Naive thymus-derived CD4-positive, alpha-beta T cell (primary cell): ENCODE measurements at regions not wholly inside any gene's neighbourhood (a gene's known extent, or its start where the extent isn't known, plus 50 kb on each side); places are given as distances from the start of the nearest gene placed in this dataset.

Experiments
- ATAC-seq: fragments of 150-1000 bp; cut with Tn5 transposase; 2 replicates; pipeline ENCODE4 v1.10.0; 2021; ENCODE audit warnings: mild to moderate bottlenecking, moderate library complexity
- CTCF ChIA-PET: fragments of 350-600 bp; sonication (Branson Sonifier 250); formaldehyde crosslinking; loops from one replicate; lab custom pipeline; 2021; ENCODE audit warnings: antibody characterized with exemption; lab: Charles Lee
- POLR2A ChIA-PET: fragments of 350-600 bp; sonication (Branson Sonifier 250); formaldehyde crosslinking; loops from one replicate; lab custom pipeline; 2021; ENCODE audit warnings: antibody characterized with exemption, inconsistent platforms; lab: Charles Lee
- DNase-seq, 9 donors: peaks; one replicate each; pipeline versions ENCODE4 v3.0.0 to v3.0.0-alpha.2; 2020 to 2022; ENCODE audit warnings: mixed read lengths in 1 of 9
- H3K27ac ChIP-seq: one replicate; pipeline ENCODE4 v1.7.0; 2013; ENCODE audit warnings: mild to moderate bottlenecking, low read depth, low read length, moderate library complexity
- H3K27me3 ChIP-seq, 2 donors: one replicate each; pipeline ENCODE4 v1.7.0; 2013; ENCODE audit warnings: low read length in 2 of 2, mild to moderate bottlenecking in 2 of 2, moderate library complexity in 2 of 2; ENCODE audit not compliant: control insufficient read depth in 2 of 2, insufficient read depth in 2 of 2
- H3K36me3 ChIP-seq, 3 experiments: 1 replicate in 2 of 3; 2 replicates in 1 of 3; pipeline ENCODE4 v1.7.0; 2013; ENCODE audit warnings: low read length in 3 of 3, mild to moderate bottlenecking in 3 of 3, moderate library complexity in 1 of 3; ENCODE audit not compliant: insufficient read depth in 3 of 3, control insufficient read depth in 2 of 3
- H3K4me1 ChIP-seq, 2 donors: one replicate each; pipeline ENCODE4 v1.7.0; 2013; ENCODE audit warnings: low read length in 2 of 2, mild to moderate bottlenecking in 2 of 2, moderate library complexity in 1 of 2; ENCODE audit not compliant: control insufficient read depth in 2 of 2, insufficient read depth in 2 of 2
- H3K4me3 ChIP-seq: 2 replicates; pipeline ENCODE4 v1.7.0; 2013; ENCODE audit warnings: mild to moderate bottlenecking, low read length
- H3K9me3 ChIP-seq, 3 experiments: 1 replicate in 2 of 3; 2 replicates in 1 of 3; pipeline ENCODE4 v1.7.0; 2013; ENCODE audit warnings: low read length in 3 of 3; ENCODE audit not compliant: control insufficient read depth in 2 of 3
- H3K27ac Mint-ChIP-seq, 9 donors: one replicate each; pipeline ENCODE4 v1.8.0; 2020 to 2022; ENCODE audit warnings: mixed read lengths in 9 of 9, mild to moderate bottlenecking in 8 of 9, moderate library complexity in 5 of 9, inconsistent platforms in 2 of 9
- H3K27me3 Mint-ChIP-seq, 5 donors: one replicate each; pipeline ENCODE4 v1.8.0; 2021 to 2022; ENCODE audit warnings: mixed read lengths in 5 of 5, mild to moderate bottlenecking in 1 of 5
- H3K36me3 Mint-ChIP-seq, 5 donors: one replicate each; pipeline ENCODE4 v1.8.0; 2020 to 2022; ENCODE audit warnings: mixed read lengths in 5 of 5, mild to moderate bottlenecking in 3 of 5, inconsistent platforms in 1 of 5
- H3K4me1 Mint-ChIP-seq, 7 donors: one replicate each; pipeline ENCODE4 v1.8.0; 2020 to 2022; ENCODE audit warnings: mixed read lengths in 7 of 7, mild to moderate bottlenecking in 3 of 7, inconsistent platforms in 1 of 7
- H3K4me3 Mint-ChIP-seq, 10 donors: one replicate each; pipeline ENCODE4 v1.8.0; 2020 to 2022; ENCODE audit warnings: mild to moderate bottlenecking in 10 of 10, mixed read lengths in 10 of 10, moderate library complexity in 6 of 10, inconsistent platforms in 2 of 10
- H3K9me3 Mint-ChIP-seq, 11 donors: one replicate each; pipeline ENCODE4 v1.8.0; 2020 to 2022; ENCODE audit warnings: mixed read lengths in 11 of 11, mild to moderate bottlenecking in 4 of 11, inconsistent platforms in 1 of 11, moderate library complexity in 1 of 11
- intact Hi-C, 2 donors: fragments of 100-400 bp; cut with micrococcal nuclease; formaldehyde crosslinking; loops; one replicate each; pipeline ENCODE4 v1.15.1; 2023

DNA sequence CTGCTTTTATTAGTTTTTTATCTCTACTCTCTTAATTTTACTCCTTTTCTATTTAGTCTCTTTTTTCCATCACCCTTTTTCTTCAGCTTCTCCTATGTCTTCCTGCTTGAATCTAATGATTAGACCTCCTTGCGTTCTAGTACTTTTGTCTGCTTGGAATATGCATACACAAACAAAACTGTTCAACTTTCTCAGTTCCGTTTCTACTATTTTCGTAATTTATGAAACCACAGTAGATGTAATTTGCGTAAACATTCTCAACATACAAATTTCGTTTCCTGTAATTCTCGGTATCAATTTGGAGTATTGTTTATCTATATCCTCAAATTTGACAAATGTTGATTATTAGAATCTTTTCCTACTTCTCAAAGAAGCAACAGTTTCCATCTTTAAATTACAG lies 772.5 kb downstream of the USP25 start:
- Histone ChIP-seq H3K27ac (no peak overlapping the region), H3K9me3 (no peaks in the 10 kb centered on the region), H3K4me3 (no peak overlapping the region), H3K36me3 (no peaks in the 10 kb centered on the region), H3K27me3 (no peaks in the 10 kb centered on the region), H3K4me1 (no peaks in the 10 kb centered on the region)
- Mint-ChIP-seq H3K4me3 (no peak overlapping the region), H3K36me3 (no peaks in the 10 kb centered on the region), H3K4me1 (no peaks in the 10 kb centered on the region), H3K27me3 (no peaks in the 10 kb centered on the region), H3K27ac (no peak overlapping the region), H3K9me3 (peaks cover 0 to 20% (median 2%) of the 10 kb centered on the region in 11 donors)
- ChIA-PET POLR2A (no interaction called here), CTCF (no interaction called here)
- ATAC-seq (no peak), DNase-seq (no peak)
- intact Hi-C loops, result no loop called here

DNA sequence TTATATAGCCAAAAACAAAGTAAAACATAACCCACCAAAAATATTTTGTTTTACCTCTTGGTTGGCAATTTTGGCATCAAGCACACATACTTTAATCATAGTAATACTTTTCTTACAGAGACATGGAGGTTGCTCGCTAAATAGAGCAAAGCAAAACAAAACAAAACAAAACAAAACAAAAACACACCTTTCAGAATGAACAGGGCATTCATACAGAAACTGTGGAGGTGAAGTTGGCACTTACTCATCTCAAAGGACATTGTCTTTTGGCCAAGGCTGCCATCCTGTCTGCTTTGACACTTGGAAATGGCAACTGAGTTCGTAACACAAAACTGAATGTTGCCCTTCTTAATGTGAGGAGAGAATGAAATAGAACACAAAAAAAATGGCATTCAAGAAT lies 773.1 kb downstream of the USP25 start:
- Mint-ChIP-seq H3K27ac (no peak overlapping the region), H3K4me1 (no peaks in the 10 kb centered on the region), H3K27me3 (no peaks in the 10 kb centered on the region), H3K36me3 (no peaks in the 10 kb centered on the region), H3K4me3 (no peak overlapping the region), H3K9me3 (peaks cover 0 to 25% (median 2%) of the 10 kb centered on the region in 11 donors)
- intact Hi-C loops, result no loop called here
- ATAC-seq, result no peak
- H3K4me3 ChIP-seq, result no peak overlapping the region
- H3K27me3 ChIP-seq, result no peaks in the 10 kb centered on the region
- POLR2A ChIA-PET, result no interaction called here
- DNase-seq, result no peak
- no peaks in the 10 kb centered on the region for H3K4me1 ChIP-seq
- no peaks in the 10 kb centered on the region for H3K9me3 ChIP-seq
- CTCF ChIA-PET, result no interaction called here
- H3K27ac ChIP-seq, result no peak overlapping the region
- no peaks in the 10 kb centered on the region for H3K36me3 ChIP-seq

DNA sequence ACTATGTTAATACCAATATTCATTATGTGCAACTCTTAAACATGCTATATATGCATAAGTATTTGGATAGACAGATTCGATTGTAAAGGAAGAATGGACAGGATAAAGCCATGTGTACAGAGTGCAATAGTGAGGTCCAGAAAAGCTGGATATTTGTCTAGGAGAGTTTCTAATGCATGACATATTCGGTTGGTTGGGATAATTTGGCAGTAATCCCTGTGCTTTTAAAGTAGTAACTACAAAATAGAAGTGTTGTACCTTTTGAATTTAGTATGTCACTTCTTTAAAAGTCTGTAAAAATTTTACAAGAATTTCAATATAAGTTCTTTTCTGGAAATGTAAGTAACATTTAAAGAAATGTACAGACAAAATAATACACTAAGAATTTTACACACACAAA lies 774.5 kb downstream of the USP25 start:
- Mint-ChIP-seq H3K36me3 (no peaks in the 10 kb centered on the region), H3K9me3 (peaks cover 0 to 31% (median 2%) of the 10 kb centered on the region in 11 donors), H3K27ac (no peak overlapping the region), H3K4me3 (no peak overlapping the region), H3K4me1 (no peaks in the 10 kb centered on the region), H3K27me3 (no peaks in the 10 kb centered on the region)
- Histone ChIP-seq H3K27ac (no peak overlapping the region), H3K9me3 (no peaks in the 10 kb centered on the region), H3K4me1 (no peaks in the 10 kb centered on the region), H3K4me3 (no peak overlapping the region), H3K27me3 (no peaks in the 10 kb centered on the region), H3K36me3 (no peaks in the 10 kb centered on the region)
- ATAC-seq (no peak), DNase-seq (no peak)
- intact Hi-C loops, result no loop called here
- ChIA-PET POLR2A (no interaction called here), CTCF (no interaction called here)

DNA sequence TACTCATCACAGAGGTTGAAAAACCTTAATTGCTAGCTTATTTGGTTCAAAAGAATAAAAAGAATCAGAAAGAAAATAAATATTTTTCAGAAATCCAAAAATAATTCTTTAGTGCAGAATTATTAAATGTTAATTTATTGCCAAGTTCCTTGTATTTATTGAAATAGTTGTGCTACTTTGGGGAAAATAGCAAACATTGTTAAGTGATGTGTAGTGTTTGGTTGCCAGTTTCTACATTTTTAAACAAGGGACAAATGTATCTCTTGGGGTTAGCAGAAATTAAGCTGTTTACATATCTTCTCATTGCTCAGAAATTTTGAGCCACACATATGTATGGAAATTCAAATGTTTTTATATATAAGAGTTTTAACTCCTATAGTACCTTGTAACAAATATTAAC lies 775.0 kb downstream of the USP25 start:
- POLR2A ChIA-PET, result no interaction called here

DNA sequence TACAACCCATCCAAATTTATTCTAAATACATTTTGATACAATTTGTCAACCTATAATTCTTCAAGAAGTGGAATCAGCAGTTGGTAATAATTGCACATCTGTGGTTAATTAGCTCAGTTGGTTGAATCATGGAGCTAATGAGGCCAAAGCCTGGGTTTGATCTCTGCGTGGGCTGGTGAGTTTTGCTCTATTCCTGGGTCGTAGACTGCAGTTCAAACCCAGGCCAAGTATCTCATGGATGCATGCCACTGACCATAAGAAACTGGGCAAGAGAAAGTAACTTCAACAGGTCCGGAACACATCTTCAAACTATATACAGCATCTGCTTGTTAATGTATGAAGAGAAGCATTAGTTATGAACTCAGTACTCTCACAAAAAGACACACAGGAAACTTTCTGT lies 779.7 kb downstream of the USP25 start:
- Mint-ChIP-seq H3K27ac (no peak overlapping the region), H3K9me3 (peaks cover 0 to 32% (median 5%) of the 10 kb centered on the region in 11 donors), H3K4me1 (peaks cover 0 to 3% (median 0%) of the 10 kb centered on the region in 7 donors), H3K4me3 (no peak overlapping the region), H3K27me3 (no peaks in the 10 kb centered on the region), H3K36me3 (no peaks in the 10 kb centered on the region)
- CTCF ChIA-PET, result no interaction called here
- Histone ChIP-seq H3K4me3 (no peak overlapping the region), H3K9me3 (no peaks in the 10 kb centered on the region), H3K27ac (no peak overlapping the region), H3K36me3 (no peaks in the 10 kb centered on the region), H3K4me1 (no peaks in the 10 kb centered on the region), H3K27me3 (no peaks in the 10 kb centered on the region)
- intact Hi-C loops, result no loop called here
- ATAC-seq (no peak), DNase-seq (no peak)
- POLR2A ChIA-PET, result no interaction called here

More for the DNA sequence above, 775.0 kb downstream of the USP25 start:
- no peaks in the 10 kb centered on the region for H3K27me3 ChIP-seq
- peaks cover 0 to 31% (median 2%) of the 10 kb centered on the region in 11 donors for H3K9me3 Mint-ChIP-seq
- H3K36me3 Mint-ChIP-seq, result no peaks in the 10 kb centered on the region
- no peak overlapping the region for H3K4me3 ChIP-seq
- intact Hi-C loops, result no loop called here
- no peaks in the 10 kb centered on the region for H3K4me1 Mint-ChIP-seq
- H3K27ac Mint-ChIP-seq, result no peak overlapping the region
- ATAC-seq (no peak), DNase-seq (no peak)
- no peaks in the 10 kb centered on the region for H3K9me3 ChIP-seq
- no peaks in the 10 kb centered on the region for H3K27me3 Mint-ChIP-seq
- CTCF ChIA-PET, result no interaction called here
- no peaks in the 10 kb centered on the region for H3K4me1 ChIP-seq
- H3K36me3 ChIP-seq, result no peaks in the 10 kb centered on the region
- H3K4me3 Mint-ChIP-seq, result no peak overlapping the region
- no peak overlapping the region for H3K27ac ChIP-seq

DNA sequence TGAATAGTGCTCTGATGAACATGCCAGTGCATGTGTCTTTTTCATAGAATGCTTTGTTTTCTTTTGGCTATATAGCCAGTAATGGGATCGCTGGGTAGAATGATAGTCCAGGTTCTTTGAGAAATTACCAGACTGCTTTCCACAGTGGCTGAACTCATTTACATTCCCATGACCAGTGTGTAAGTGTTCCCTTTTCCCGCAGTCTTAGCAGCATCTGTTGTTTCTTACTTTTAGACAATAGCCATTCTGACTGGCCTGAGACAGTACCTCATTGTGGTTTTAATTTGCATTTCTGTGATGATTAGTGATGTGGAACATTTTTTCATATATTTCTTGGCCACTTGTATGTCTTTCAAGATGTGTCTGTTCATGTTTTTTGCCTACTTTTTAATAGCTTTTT lies 784.5 kb downstream of the USP25 start:
- ATAC-seq (no peak), DNase-seq (no peak)
- H3K27ac Mint-ChIP-seq, result no peak overlapping the region
- Histone ChIP-seq H3K27ac (no peak overlapping the region), H3K36me3 (no peaks in the 10 kb centered on the region), H3K4me1 (no peaks in the 10 kb centered on the region), H3K27me3 (no peaks in the 10 kb centered on the region), H3K4me3 (no peak overlapping the region), H3K9me3 (no peaks in the 10 kb centered on the region)
- no peaks in the 10 kb centered on the region for H3K36me3 Mint-ChIP-seq
- H3K4me3 Mint-ChIP-seq, result no peak overlapping the region
- peaks cover 2 to 20% (median 5%) of the 10 kb centered on the region in 11 donors for H3K9me3 Mint-ChIP-seq
- ChIA-PET CTCF (no interaction called here), POLR2A (no interaction called here)
- intact Hi-C loops, result no loop called here
- no peaks in the 10 kb centered on the region for H3K27me3 Mint-ChIP-seq
- H3K4me1 Mint-ChIP-seq, result peaks cover 0 to 3% (median 0%) of the 10 kb centered on the region in 7 donors

DNA sequence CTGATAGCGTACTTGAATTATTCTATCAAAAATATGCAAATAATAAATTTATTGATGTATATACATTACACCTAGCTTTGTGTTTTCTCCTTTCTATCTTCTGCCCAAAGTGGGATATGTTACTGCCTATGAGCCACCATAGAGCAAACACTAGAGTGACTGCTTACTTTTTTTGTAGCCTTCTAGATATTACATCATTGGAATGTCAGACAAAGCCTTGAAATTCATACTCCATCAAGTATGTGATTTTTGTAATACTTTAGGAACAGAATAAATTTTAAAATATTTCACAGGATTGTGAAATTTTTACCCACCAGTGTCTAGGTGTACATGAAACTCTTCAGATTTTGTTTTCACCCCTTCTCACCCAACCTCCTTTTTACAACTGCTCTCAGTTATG lies 787.6 kb downstream of the USP25 start:
- Histone ChIP-seq H3K4me3 (no peak overlapping the region), H3K27ac (no peak overlapping the region), H3K9me3 (no peaks in the 10 kb centered on the region), H3K36me3 (no peaks in the 10 kb centered on the region), H3K27me3 (no peaks in the 10 kb centered on the region), H3K4me1 (no peaks in the 10 kb centered on the region)
- H3K4me3 Mint-ChIP-seq, result no peak overlapping the region
- ChIA-PET CTCF (interaction anchor here (0.7 kb wide), 1 partner anchor 380 kb away, joined by 3 read pairs; no protein-coding TSS in a partner anchor), POLR2A (no interaction called here)
- no peaks in the 10 kb centered on the region for H3K4me1 Mint-ChIP-seq
- no peaks in the 10 kb centered on the region for H3K27me3 Mint-ChIP-seq
- H3K36me3 Mint-ChIP-seq, result no peaks in the 10 kb centered on the region
- no peak overlapping the region for H3K27ac Mint-ChIP-seq
- ATAC-seq (no peak), DNase-seq (no peak)
- intact Hi-C loops, result no loop called here
- peaks cover 0 to 18% (median 2%) of the 10 kb centered on the region in 11 donors for H3K9me3 Mint-ChIP-seq
